ENCODE measurements at regions not wholly inside any gene's neighbourhood (a gene's known extent, or its start where the extent isn't known, plus 50 kb on each side); places are given as distances from the start of the nearest gene placed in this dataset.

DNA sequence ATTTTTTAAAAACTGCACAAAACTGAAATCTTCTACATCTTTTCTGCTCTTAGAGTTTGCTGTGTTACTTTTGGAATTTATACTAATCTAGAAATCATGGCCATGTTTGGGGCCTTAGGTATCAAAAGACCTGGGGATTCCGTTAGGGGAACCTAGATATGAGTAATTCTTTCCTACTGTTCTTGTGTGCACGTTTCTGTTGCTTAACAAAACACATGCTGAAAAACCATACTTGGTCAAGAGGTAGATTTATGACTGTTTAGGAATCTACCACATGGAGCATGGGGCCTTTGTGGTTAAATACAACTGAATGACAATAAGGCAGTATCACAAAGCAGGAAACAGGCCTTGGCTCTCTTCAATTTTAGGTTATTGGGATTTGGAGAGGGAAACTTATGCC, 291.9 kb upstream of the USP25 start:
- no peak overlapping the region for H3K4me3 ChIP-seq (ENCODE audit: low read depth, low read length)
- no peak for TF ChIP-seq CTCF (IDR thresholded peaks at IDR 0.05; ENCODE audit: low read depth, low read length, missing control alignments)
- peak; percentile 27 for DNase-seq (ENCODE audit: low read depth)

- DNase-seq (ENCODE audit: low read depth) = no peak
- TF ChIP-seq CTCF (IDR thresholded peaks at IDR 0.05; ENCODE audit: low read depth, low read length, missing control alignments) = no peak
- no peak overlapping the region for H3K4me3 ChIP-seq (ENCODE audit: low read depth, low read length)
These were observed 290.1 kb upstream of the USP25 start for GRCh38 chr21:15439726-15440125.

DNA sequence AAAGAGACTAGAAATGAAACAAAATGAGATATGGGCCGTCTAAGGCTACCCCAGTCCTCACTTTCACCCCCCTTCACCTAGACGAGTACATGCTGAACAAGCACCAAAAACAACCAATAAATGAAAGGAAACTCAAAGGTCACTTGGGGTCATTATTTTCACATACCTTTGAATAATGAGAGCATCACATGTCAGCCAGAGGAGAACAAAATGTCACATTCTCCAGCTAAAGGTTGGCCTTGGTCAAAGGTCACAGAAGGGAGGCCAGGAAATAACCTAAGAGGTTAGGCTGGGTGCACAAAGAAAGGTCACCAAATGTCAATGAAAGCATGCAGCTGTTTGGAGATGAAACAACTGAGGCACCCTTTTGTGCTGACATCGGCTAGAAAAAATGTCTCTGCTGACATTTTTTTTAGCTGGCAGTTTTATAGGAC, 288.7 kb upstream of the USP25 start:
- DNase-seq (ENCODE audit: low read depth) = no peak
- TF ChIP-seq CTCF (IDR thresholded peaks at IDR 0.05; ENCODE audit: low read depth, low read length, missing control alignments) = no peak
- no peak overlapping the region for H3K4me3 ChIP-seq (ENCODE audit: low read depth, low read length)

- no peak overlapping the region for H3K4me3 ChIP-seq (ENCODE audit: low read depth, low read length)
- DNase-seq (ENCODE audit: low read depth) = no peak
- TF ChIP-seq CTCF (IDR thresholded peaks at IDR 0.05; ENCODE audit: low read depth, low read length, missing control alignments) = no peak
These were observed 287.8 kb upstream of the USP25 start for GRCh38 chr21:15441992-15442391.

- TF ChIP-seq CTCF (IDR thresholded peaks at IDR 0.05; ENCODE audit: low read depth, low read length, missing control alignments) = no peak
- H3K4me3 ChIP-seq (ENCODE audit: low read depth, low read length) = no peak overlapping the region
- no peak for DNase-seq (ENCODE audit: low read depth)
These were observed 286.9 kb upstream of the USP25 start for GRCh38 chr21:15442743-15443469.

DNA sequence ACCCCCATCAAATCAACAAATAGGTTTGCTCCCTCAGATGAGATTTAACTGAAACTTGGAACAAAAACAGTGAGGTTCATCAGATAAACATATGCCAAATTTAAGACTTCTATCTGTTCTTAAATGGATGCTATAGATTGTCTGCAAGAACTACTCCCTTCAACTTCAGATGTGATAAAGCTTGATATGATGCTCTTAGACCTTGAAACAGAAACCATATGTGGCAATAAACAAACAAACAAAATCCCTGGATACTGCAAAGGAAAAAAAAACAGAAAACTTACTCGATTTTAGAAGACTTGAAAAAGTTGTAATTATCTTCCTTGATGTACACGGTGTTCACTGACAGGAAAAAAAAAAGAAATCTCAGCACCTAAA, 286.1 kb upstream of the USP25 start:
- no peak for TF ChIP-seq CTCF (IDR thresholded peaks at IDR 0.05; ENCODE audit: low read depth, low read length, missing control alignments)
- no peak for DNase-seq (ENCODE audit: low read depth)
- H3K4me3 ChIP-seq (ENCODE audit: low read depth, low read length) = no peak overlapping the region
